ENCODE measurements at regions not wholly inside any gene's neighbourhood (a gene's known extent, or its start where the extent isn't known, plus 50 kb on each side); places are given as distances from the start of the nearest gene placed in this dataset.

DNA sequence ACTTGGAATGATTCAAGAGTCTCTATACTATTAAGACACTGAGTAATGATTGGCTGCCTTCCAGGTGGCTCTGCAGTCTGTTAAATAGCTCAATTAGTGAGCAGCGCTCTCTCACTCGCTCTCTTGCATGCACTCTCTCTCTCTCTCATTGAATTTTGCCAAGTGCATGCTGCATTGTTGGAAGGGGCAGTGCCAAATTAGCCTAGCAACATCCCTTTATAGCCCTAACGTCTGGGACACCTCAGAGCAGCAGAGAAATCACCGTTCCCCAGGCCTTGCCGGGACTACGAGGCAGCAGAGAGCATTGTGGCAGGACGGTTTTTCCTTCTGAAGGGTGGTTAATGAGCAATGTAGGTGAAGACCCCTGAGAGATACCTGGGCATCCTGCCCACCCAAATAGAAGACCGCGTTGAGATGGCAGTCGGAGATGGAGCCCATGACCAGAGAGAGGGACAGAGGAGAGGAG lies 447.6 kb upstream of the POU3F3 start:
- Histone ChIP-seq H3K27me3 (ENCODE audit: control insufficient read depth, insufficient read depth, low read length) (no peaks in the 10 kb centered on the region), H3K36me3 (replicated peaks; ENCODE audit: control insufficient read depth, insufficient read depth, low read length) (no peaks in the 10 kb centered on the region), H3K4me3 (ENCODE audit: insufficient read depth, low read depth, low read length) (no peak overlapping the region)
- no peak for DNase-seq

- DNase-seq, result no peak
- Histone ChIP-seq H3K27me3 (ENCODE audit: control insufficient read depth, insufficient read depth, low read length) (no peaks in the 10 kb centered on the region), H3K36me3 (replicated peaks; ENCODE audit: control insufficient read depth, insufficient read depth, low read length) (no peaks in the 10 kb centered on the region), H3K4me3 (ENCODE audit: insufficient read depth, low read depth, low read length) (no peak overlapping the region)
Observed at GRCh38 chr2:104407641-104408040, 446.3 kb upstream of the POU3F3 start.

DNA sequence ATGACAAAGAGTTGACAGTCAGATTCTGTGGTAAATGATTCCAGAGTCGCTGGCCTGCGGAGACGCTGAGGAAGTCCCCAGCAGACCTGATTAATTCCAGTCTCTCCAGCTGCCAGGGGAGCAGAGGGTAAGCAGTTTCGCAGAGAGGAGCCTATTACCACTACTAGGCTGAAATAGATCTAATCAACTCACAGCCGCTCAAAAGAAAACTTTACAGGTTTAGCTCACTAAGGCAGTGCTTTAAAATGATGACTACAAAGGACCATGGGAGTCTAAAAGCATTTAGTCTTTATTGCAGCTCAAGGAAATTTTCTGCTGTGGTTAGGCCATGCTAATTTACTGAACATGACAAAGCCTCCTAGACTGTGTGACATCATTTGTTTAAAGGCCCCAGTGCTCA lies 445.6 kb upstream of the POU3F3 start:
- peak; percentile 59 for DNase-seq
- H3K36me3 ChIP-seq (replicated peaks; ENCODE audit: control insufficient read depth, insufficient read depth, low read length), result no peaks in the 10 kb centered on the region
- H3K4me3 ChIP-seq (ENCODE audit: insufficient read depth, low read depth, low read length), result no peak overlapping the region
- no peaks in the 10 kb centered on the region for H3K27me3 ChIP-seq (ENCODE audit: control insufficient read depth, insufficient read depth, low read length)

- no peaks in the 10 kb centered on the region for H3K27me3 ChIP-seq (ENCODE audit: control insufficient read depth, insufficient read depth, low read length)
- no peak overlapping the region for H3K4me3 ChIP-seq (ENCODE audit: insufficient read depth, low read depth, low read length)
- no peak for DNase-seq
- H3K36me3 ChIP-seq (replicated peaks; ENCODE audit: control insufficient read depth, insufficient read depth, low read length), result no peaks in the 10 kb centered on the region
Observed at GRCh38 chr2:104410136-104410535, 443.8 kb upstream of the POU3F3 start.

DNA sequence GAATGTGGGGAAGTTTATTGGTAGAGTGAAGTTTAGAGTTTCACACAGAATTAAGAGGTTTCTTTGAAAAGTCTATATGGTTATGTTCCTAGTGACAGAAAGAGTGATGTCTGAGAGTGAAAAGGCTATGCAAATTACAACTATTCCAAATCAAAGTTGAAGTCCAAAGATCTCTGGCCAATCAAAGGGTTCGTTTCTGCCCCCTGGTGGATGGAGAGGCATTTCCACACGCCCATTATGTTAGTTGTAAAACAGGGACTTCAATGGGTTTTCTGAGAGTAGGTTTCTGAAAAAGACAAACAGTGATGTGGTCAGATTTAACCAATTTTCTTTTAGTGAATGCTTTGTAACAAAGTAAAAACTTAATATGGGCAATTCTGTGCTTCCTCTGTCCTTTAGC lies 441.5 kb upstream of the POU3F3 start:
- peak; percentile 48 for DNase-seq
- H3K36me3 ChIP-seq (replicated peaks; ENCODE audit: control insufficient read depth, insufficient read depth, low read length), result no peaks in the 10 kb centered on the region
- H3K27me3 ChIP-seq (ENCODE audit: control insufficient read depth, insufficient read depth, low read length), result no peaks in the 10 kb centered on the region
- H3K4me3 ChIP-seq (ENCODE audit: insufficient read depth, low read depth, low read length), result no peak overlapping the region

GRCh38 chr2:104413890-104414289 lies 440.0 kb upstream of the POU3F3 start:
- Histone ChIP-seq H3K4me3 (ENCODE audit: insufficient read depth, low read depth, low read length) (no peak overlapping the region), H3K27me3 (ENCODE audit: control insufficient read depth, insufficient read depth, low read length) (no peaks in the 10 kb centered on the region), H3K36me3 (replicated peaks; ENCODE audit: control insufficient read depth, insufficient read depth, low read length) (no peaks in the 10 kb centered on the region)
- DNase-seq, result no peak

GRCh38 chr2:104415284-104415683 lies 438.6 kb upstream of the POU3F3 start:
- no peaks in the 10 kb centered on the region for H3K36me3 ChIP-seq (replicated peaks; ENCODE audit: control insufficient read depth, insufficient read depth, low read length)
- no peak overlapping the region for H3K4me3 ChIP-seq (ENCODE audit: insufficient read depth, low read depth, low read length)
- H3K27me3 ChIP-seq (ENCODE audit: control insufficient read depth, insufficient read depth, low read length), result no peaks in the 10 kb centered on the region
- DNase-seq, result no peak

- DNase-seq, result no peak
- Histone ChIP-seq H3K36me3 (replicated peaks; ENCODE audit: control insufficient read depth, insufficient read depth, low read length) (no peaks in the 10 kb centered on the region), H3K4me3 (ENCODE audit: insufficient read depth, low read depth, low read length) (no peak overlapping the region), H3K27me3 (ENCODE audit: control insufficient read depth, insufficient read depth, low read length) (no peaks in the 10 kb centered on the region)
Observed at GRCh38 chr2:104416339-104417000, 437.4 kb upstream of the POU3F3 start.

GRCh38 chr2:104420420-104420819 lies 433.5 kb upstream of the POU3F3 start:
- no peak for DNase-seq
- H3K36me3 ChIP-seq (replicated peaks; ENCODE audit: control insufficient read depth, insufficient read depth, low read length), result no peaks in the 10 kb centered on the region
- no peaks in the 10 kb centered on the region for H3K27me3 ChIP-seq (ENCODE audit: control insufficient read depth, insufficient read depth, low read length)
- H3K4me3 ChIP-seq (ENCODE audit: insufficient read depth, low read depth, low read length), result no peak overlapping the region

DNA sequence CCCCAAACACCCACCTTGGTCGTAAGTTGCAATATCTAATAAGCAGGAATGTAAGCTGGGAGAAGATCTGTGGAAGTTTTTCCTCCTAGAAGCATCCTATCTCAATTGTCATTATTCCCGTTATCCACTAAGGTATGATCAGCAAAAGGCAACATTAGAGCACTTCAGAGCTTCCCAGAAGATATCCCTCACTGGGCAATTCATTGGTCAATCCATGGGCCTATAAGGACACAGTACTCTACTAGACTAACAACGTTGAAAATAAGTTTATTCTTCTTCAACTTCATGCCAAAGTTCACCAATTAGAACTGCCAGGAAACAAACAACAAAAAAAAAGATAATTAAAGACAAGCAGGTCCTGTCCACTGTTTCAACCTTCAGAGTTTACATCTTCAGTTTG lies 433.0 kb upstream of the POU3F3 start:
- no peak for DNase-seq
- no peaks in the 10 kb centered on the region for H3K27me3 ChIP-seq (ENCODE audit: control insufficient read depth, insufficient read depth, low read length)
- H3K4me3 ChIP-seq (ENCODE audit: insufficient read depth, low read depth, low read length), result no peak overlapping the region
- no peaks in the 10 kb centered on the region for H3K36me3 ChIP-seq (replicated peaks; ENCODE audit: control insufficient read depth, insufficient read depth, low read length)

- no peak for DNase-seq
- Histone ChIP-seq H3K27me3 (ENCODE audit: control insufficient read depth, insufficient read depth, low read length) (no peaks in the 10 kb centered on the region), H3K4me3 (ENCODE audit: insufficient read depth, low read depth, low read length) (no peak overlapping the region), H3K36me3 (replicated peaks; ENCODE audit: control insufficient read depth, insufficient read depth, low read length) (no peaks in the 10 kb centered on the region)
Observed at GRCh38 chr2:104425850-104426595, 427.9 kb upstream of the POU3F3 start.

DNA sequence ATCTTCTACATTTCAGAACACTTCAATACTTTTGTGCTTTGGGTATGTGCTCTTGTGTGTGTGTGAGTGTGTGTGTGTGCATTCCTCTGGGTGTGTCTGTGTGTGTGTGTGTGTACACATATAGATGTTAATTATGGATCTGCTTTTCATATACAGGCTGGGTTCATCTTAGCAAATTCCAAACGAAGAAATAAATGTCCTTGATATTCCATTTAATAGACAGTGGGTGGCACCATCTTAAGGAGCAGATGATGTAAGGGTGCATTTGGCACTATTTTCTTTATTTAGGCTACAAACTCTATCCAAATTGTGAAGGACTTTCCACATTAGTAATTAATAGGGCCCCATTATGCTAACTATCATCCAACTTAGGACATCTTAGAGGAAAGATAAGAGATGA lies 425.8 kb upstream of the POU3F3 start:
- Histone ChIP-seq H3K4me3 (ENCODE audit: insufficient read depth, low read depth, low read length) (no peak overlapping the region), H3K36me3 (replicated peaks; ENCODE audit: control insufficient read depth, insufficient read depth, low read length) (no peaks in the 10 kb centered on the region), H3K27me3 (ENCODE audit: control insufficient read depth, insufficient read depth, low read length) (no peaks in the 10 kb centered on the region)

DNA sequence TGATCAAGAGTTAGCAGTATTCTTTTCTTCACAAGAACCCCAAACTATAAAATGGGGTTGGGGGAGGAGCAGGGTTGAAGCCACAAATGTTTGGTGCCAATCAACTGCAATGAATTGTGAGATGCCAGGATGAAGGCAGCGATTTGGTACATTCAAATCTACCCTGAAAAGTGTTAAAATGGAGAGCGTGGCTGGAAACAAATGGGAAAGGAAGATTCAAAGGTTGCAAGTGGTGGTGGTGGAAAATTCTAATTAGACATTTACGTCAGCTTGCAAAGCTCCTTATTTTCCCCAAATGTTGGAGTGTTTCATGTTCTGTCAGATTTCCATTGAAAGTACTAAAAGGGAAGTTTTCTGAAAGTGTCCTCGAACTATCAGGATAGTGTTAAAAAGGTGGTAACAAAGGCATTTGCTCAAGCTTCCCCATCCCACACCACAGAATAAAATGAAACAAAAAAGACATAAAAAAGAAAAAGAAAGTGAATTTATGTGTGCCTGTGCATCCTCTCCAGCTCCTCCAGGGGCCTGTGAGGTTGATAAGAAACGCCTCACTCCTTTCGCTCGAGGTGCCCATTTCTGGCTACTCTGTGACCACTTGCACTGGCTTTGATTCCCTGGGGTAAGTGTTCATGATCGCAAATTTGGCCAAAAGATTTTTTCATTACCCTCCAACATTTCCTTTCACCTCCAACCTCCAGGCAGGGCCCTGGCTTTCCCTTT lies 424.1 kb upstream of the POU3F3 start:
- no peak overlapping the region for H3K4me3 ChIP-seq (ENCODE audit: insufficient read depth, low read depth, low read length)
- no peaks in the 10 kb centered on the region for H3K36me3 ChIP-seq (replicated peaks; ENCODE audit: control insufficient read depth, insufficient read depth, low read length)
- H3K27me3 ChIP-seq (ENCODE audit: control insufficient read depth, insufficient read depth, low read length), result no peaks in the 10 kb centered on the region
- no peak for DNase-seq

More for the DNA sequence above, 425.8 kb upstream of the POU3F3 start:
- DNase-seq, result no peak

- no peaks in the 10 kb centered on the region for H3K36me3 ChIP-seq (replicated peaks; ENCODE audit: control insufficient read depth, insufficient read depth, low read length)
- DNase-seq, result no peak
- no peaks in the 10 kb centered on the region for H3K27me3 ChIP-seq (ENCODE audit: control insufficient read depth, insufficient read depth, low read length)
- no peak overlapping the region for H3K4me3 ChIP-seq (ENCODE audit: insufficient read depth, low read depth, low read length)
Observed at GRCh38 chr2:104430359-104430740, 423.6 kb upstream of the POU3F3 start.

GRCh38 chr2:104430852-104431251 lies 423.1 kb upstream of the POU3F3 start:
- DNase-seq, result no peak
- H3K27me3 ChIP-seq (ENCODE audit: control insufficient read depth, insufficient read depth, low read length), result no peaks in the 10 kb centered on the region
- H3K36me3 ChIP-seq (replicated peaks; ENCODE audit: control insufficient read depth, insufficient read depth, low read length), result no peaks in the 10 kb centered on the region
- no peak overlapping the region for H3K4me3 ChIP-seq (ENCODE audit: insufficient read depth, low read depth, low read length)
